ENCODE measurements at regions not wholly inside any gene's neighbourhood (a gene's known extent, or its start where the extent isn't known, plus 50 kb on each side); places are given as distances from the start of the nearest gene placed in this dataset.
A peak's percentile ranks its signal among the peaks of the same experiment; 100 is the strongest.

GRCh38 chr14:101357559-101358319 lies 203.6 kb upstream of the DIO3 start:
- no peak for DNase-seq (ENCODE audit: low read depth)

GRCh38 chr14:101358320-101359125 lies 202.8 kb upstream of the DIO3 start:
- DNase-seq (ENCODE audit: low read depth), result no peak

GRCh38 chr14:101359221-101360053 lies 201.9 kb upstream of the DIO3 start:
- DNase-seq (ENCODE audit: low read depth), result peak; percentile 1

GRCh38 chr14:101360054-101360911 lies 201.0 kb upstream of the DIO3 start:
- DNase-seq (ENCODE audit: low read depth), result no peak

- no peak for DNase-seq (ENCODE audit: low read depth)
These were observed 200.3 kb upstream of the DIO3 start for GRCh38 chr14:101361044-101361443.

GRCh38 chr14:101361451-101362433 lies 199.6 kb upstream of the DIO3 start:
- no peak for DNase-seq (ENCODE audit: low read depth)

GRCh38 chr14:101362529-101363260 lies 198.6 kb upstream of the DIO3 start:
- no peak for DNase-seq (ENCODE audit: low read depth)

- no peak for DNase-seq (ENCODE audit: low read depth)
These were observed 198.1 kb upstream of the DIO3 start for GRCh38 chr14:101363261-101363555.

GRCh38 chr14:101363880-101364391 lies 197.4 kb upstream of the DIO3 start:
- no peak for DNase-seq (ENCODE audit: low read depth)

- DNase-seq (ENCODE audit: low read depth), result no peak
These were observed 196.6 kb upstream of the DIO3 start for GRCh38 chr14:101364503-101365328.

GRCh38 chr14:101365329-101366158 lies 195.8 kb upstream of the DIO3 start:
- DNase-seq (ENCODE audit: low read depth), result no peak

- DNase-seq (ENCODE audit: low read depth), result no peak
These were observed 193.7 kb upstream of the DIO3 start for GRCh38 chr14:101367421-101368261.

- no peak for DNase-seq (ENCODE audit: low read depth)
These were observed 192.7 kb upstream of the DIO3 start for GRCh38 chr14:101368629-101369028.

GRCh38 chr14:101369194-101369915 lies 191.9 kb upstream of the DIO3 start:
- DNase-seq (ENCODE audit: low read depth), result no peak

GRCh38 chr14:101369916-101370592 lies 191.2 kb upstream of the DIO3 start:
- DNase-seq (ENCODE audit: low read depth), result no peak
